HEK293T (cell line): ENCODE measurements at regions not wholly inside any gene's neighbourhood (a gene's known extent, or its start where the extent isn't known, plus 50 kb on each side); places are given as distances from the start of the nearest gene placed in this dataset.

ENCODE experiments used
- BHLHE40 ChIP-seq: fragments of 450-650 bp; IDR thresholded peaks from 2 replicates; pipeline ENCODE4 v1.6.1; 2016; ENCODE audit warnings: mild to moderate bottlenecking, moderate library complexity, borderline replicate concordance
- CTBP1 ChIP-seq: fragments of 450-650 bp; IDR thresholded peaks from 2 replicates; pipeline ENCODE4 v1.6.1; 2016; ENCODE audit warnings: borderline replicate concordance
- NFRKB ChIP-seq: fragments of 450-650 bp; IDR thresholded peaks from 2 replicates; pipeline ENCODE4 v1.6.1; 2016; ENCODE audit warnings: mild to moderate bottlenecking, moderate library complexity

DNA sequence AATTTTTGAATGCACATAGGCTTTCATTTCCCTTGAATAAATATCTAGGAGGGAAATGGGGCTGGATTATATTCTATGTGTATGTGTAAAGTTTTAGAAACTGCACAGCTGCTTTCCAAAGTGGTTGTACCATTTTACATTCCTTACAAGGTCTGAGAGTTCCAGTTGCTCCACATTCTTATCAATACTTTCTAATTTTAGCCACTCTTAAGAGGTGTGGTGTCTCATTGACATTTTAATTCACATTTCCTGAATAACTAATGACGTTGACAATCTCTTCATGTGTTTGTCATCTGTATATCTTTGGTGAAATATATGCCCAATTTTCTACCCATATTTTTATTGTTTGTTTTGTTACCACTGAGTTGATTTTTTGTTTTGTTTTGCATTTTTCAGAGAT lies 74.6 kb upstream of the VASH1 start:
- TF ChIP-seq CTBP1 (no peak), BHLHE40 (no peak), NFRKB (no peak)
